H7 (cell line): ENCODE measurements at regions not wholly inside any gene's neighbourhood (a gene's known extent, or its start where the extent isn't known, plus 50 kb on each side); places are given as distances from the start of the nearest gene placed in this dataset.
A peak's percentile ranks its signal among the peaks of the same experiment; 100 is the strongest.

ENCODE experiments used
- DNase-seq: peaks from one replicate; pipeline ENCODE4 v3.0.0; 2012
- H3K27me3 ChIP-seq: 2 replicates; pipeline ENCODE4 v1.6.0; 2011; ENCODE audit warnings: mild to moderate bottlenecking, low read length; ENCODE audit not compliant: control insufficient read depth, insufficient read depth
- H3K36me3 ChIP-seq: replicated peaks from 2 replicates; pipeline ENCODE4 v1.5.1; 2011; ENCODE audit warnings: low read length; ENCODE audit not compliant: control insufficient read depth, insufficient read depth
- H3K4me3 ChIP-seq: 2 replicates; pipeline ENCODE4 v1.5.1; 2011; ENCODE audit warnings: low read depth, mild to moderate bottlenecking, control low read depth, low read length, moderate library complexity; ENCODE audit not compliant: insufficient read depth

GRCh38 chr18:8536922-8537321 lies 72.3 kb upstream of the RAB12 start:
- H3K36me3 ChIP-seq: no peaks in the 10 kb centered on the region
- H3K27me3 ChIP-seq: no peaks in the 10 kb centered on the region

GRCh38 chr18:8537400-8537799 lies 71.8 kb upstream of the RAB12 start:
- no peaks in the 10 kb centered on the region for H3K27me3 ChIP-seq
- no peak overlapping the region for H3K4me3 ChIP-seq
- no peaks in the 10 kb centered on the region for H3K36me3 ChIP-seq
- no peak for DNase-seq

More at GRCh38 chr18:8536922-8537321, 72.3 kb upstream of the RAB12 start:
- DNase-seq: peak; percentile 33
- no peak overlapping the region for H3K4me3 ChIP-seq

GRCh38 chr18:8538935-8539334 lies 70.3 kb upstream of the RAB12 start:
- Histone ChIP-seq H3K36me3 (no peaks in the 10 kb centered on the region), H3K4me3 (no peak overlapping the region), H3K27me3 (no peaks in the 10 kb centered on the region)
- peak; percentile 38 for DNase-seq

GRCh38 chr18:8546677-8547076 lies 62.6 kb upstream of the RAB12 start:
- DNase-seq: no peak

GRCh38 chr18:8548186-8548585 lies 61.1 kb upstream of the RAB12 start:
- H3K4me3 ChIP-seq: no peak overlapping the region
- no peaks in the 10 kb centered on the region for H3K36me3 ChIP-seq
- H3K27me3 ChIP-seq: no peaks in the 10 kb centered on the region
- DNase-seq: no peak

More at GRCh38 chr18:8546677-8547076, 62.6 kb upstream of the RAB12 start:
- Histone ChIP-seq H3K27me3 (no peaks in the 10 kb centered on the region), H3K36me3 (no peaks in the 10 kb centered on the region), H3K4me3 (no peak overlapping the region)

- DNase-seq: no peak
- no peak overlapping the region for H3K4me3 ChIP-seq
- H3K36me3 ChIP-seq: no peaks in the 10 kb centered on the region
- no peaks in the 10 kb centered on the region for H3K27me3 ChIP-seq
Observed at GRCh38 chr18:8549254-8549757, 59.9 kb upstream of the RAB12 start.

- no peaks in the 10 kb centered on the region for H3K36me3 ChIP-seq
- no peaks in the 10 kb centered on the region for H3K27me3 ChIP-seq
- no peak overlapping the region for H3K4me3 ChIP-seq
- no peak for DNase-seq
Observed at GRCh38 chr18:8552151-8552550, 57.1 kb upstream of the RAB12 start.

GRCh38 chr18:8554354-8554753 lies 54.9 kb upstream of the RAB12 start:
- no peaks in the 10 kb centered on the region for H3K27me3 ChIP-seq
- H3K36me3 ChIP-seq: no peaks in the 10 kb centered on the region
- H3K4me3 ChIP-seq: no peak overlapping the region
- no peak for DNase-seq

- H3K36me3 ChIP-seq: no peaks in the 10 kb centered on the region
- no peak overlapping the region for H3K4me3 ChIP-seq
- no peaks in the 10 kb centered on the region for H3K27me3 ChIP-seq
- DNase-seq: no peak
Observed at GRCh38 chr18:8556424-8556823, 52.8 kb upstream of the RAB12 start.
